OCI-LY1 (cell line): ENCODE measurements at regions not wholly inside any gene's neighbourhood (a gene's known extent, or its start where the extent isn't known, plus 50 kb on each side); places are given as distances from the start of the nearest gene placed in this dataset.

Experiments used
- H2AFZ ChIP-seq: fragments of 200-600 bp; sonication (generic), shearing (Covaris generic); 2 replicates; pipeline ENCODE4 v1.6.0; 2014; ENCODE audit warnings: antibody characterized with exemption, mild to moderate bottlenecking, low read length
- H3F3A ChIP-seq: fragments of 200-600 bp; sonication (generic), shearing (Covaris generic); 2 replicates; pipeline ENCODE4 v1.6.0; 2014; ENCODE audit warnings: mild to moderate bottlenecking, antibody characterized with exemption, low read length, moderate library complexity; ENCODE audit not compliant: insufficient read depth
- H3K27ac ChIP-seq: fragments of 200-600 bp; sonication (generic); 2 replicates; pipeline ENCODE4 v1.5.1; 2014; ENCODE audit warnings: low read length, mixed run types, mild to moderate bottlenecking, low read depth; ENCODE audit not compliant: poor library complexity, severe bottlenecking
- H3K27me3 ChIP-seq: fragments of 200-600 bp; sonication (generic); 2 replicates; pipeline ENCODE4 v1.6.0; 2014; ENCODE audit warnings: antibody characterized with exemption, mild to moderate bottlenecking, low read length, moderate library complexity; ENCODE audit not compliant: insufficient read depth
- H3K36me3 ChIP-seq: fragments of 200-600 bp; sonication (generic); 2 replicates; pipeline ENCODE4 v1.6.1; 2014; ENCODE audit warnings: mild to moderate bottlenecking, antibody characterized with exemption, low read length, moderate library complexity, mixed read lengths; ENCODE audit not compliant: insufficient read depth
- H3K4me1 ChIP-seq: fragments of 200-600 bp; sonication (generic); 2 replicates; pipeline ENCODE4 v1.5.1; 2014; ENCODE audit warnings: mild to moderate bottlenecking, low read length, moderate library complexity; ENCODE audit not compliant: insufficient read depth, severe bottlenecking
- H3K4me2 ChIP-seq: fragments of 200-600 bp; sonication (generic), shearing (Covaris generic); 2 replicates; pipeline ENCODE4 v1.6.1; 2014; ENCODE audit warnings: low read length
- H3K4me3 ChIP-seq: fragments of 200-600 bp; sonication (generic); 2 replicates; pipeline ENCODE4 v1.5.1; 2014; ENCODE audit warnings: low read length, low read depth, mild to moderate bottlenecking, mixed read lengths; ENCODE audit not compliant: poor library complexity, severe bottlenecking
- H3K79me2 ChIP-seq: fragments of 200-600 bp; shearing (Covaris generic); 2 replicates; pipeline ENCODE4 v1.6.1; 2016; ENCODE audit warnings: mixed run types, low read length, mixed read lengths; ENCODE audit not compliant: insufficient read depth
- H3K9ac ChIP-seq: fragments of 200-600 bp; sonication (generic), shearing (Covaris generic); 2 replicates; pipeline ENCODE4 v1.6.1; 2014; ENCODE audit warnings: mild to moderate bottlenecking, low read length, mixed read lengths
- H3K9me2 ChIP-seq: fragments of 200-600 bp; sonication (generic), shearing (Covaris generic); 2 replicates; pipeline ENCODE4 v1.6.1; 2014; ENCODE audit warnings: low read depth, mild to moderate bottlenecking, low read length, mixed read lengths
- H3K9me3 ChIP-seq: fragments of 200-600 bp; shearing (Covaris generic); 2 replicates; pipeline ENCODE4 v1.6.1; 2014; ENCODE audit warnings: low read length, mixed read lengths
- H4K20me1 ChIP-seq: fragments of 200-600 bp; sonication (generic), shearing (Covaris generic); 2 replicates; pipeline ENCODE4 v1.6.0; 2016; ENCODE audit warnings: mild to moderate bottlenecking, low read length; ENCODE audit not compliant: insufficient read depth
- EZH2 ChIP-seq: fragments of 200-600 bp; sonication (generic), shearing (Covaris generic); IDR thresholded peaks from 2 replicates; pipeline ENCODE4 v1.8.0; 2017; ENCODE audit warnings: borderline replicate concordance, mixed run types, mild to moderate bottlenecking, antibody characterized with exemption, low read length, moderate library complexity, mixed read lengths
- TF ChIP-seq, protein P1 (sequence below): fragments of 200-600 bp; sonication (generic), shearing (Covaris generic); IDR thresholded peaks from 2 replicates; pipeline ENCODE4 v1.5.1; 2017; ENCODE audit warnings: mild to moderate bottlenecking, antibody characterized with exemption, low read length, moderate library complexity, mixed read lengths

DNA sequence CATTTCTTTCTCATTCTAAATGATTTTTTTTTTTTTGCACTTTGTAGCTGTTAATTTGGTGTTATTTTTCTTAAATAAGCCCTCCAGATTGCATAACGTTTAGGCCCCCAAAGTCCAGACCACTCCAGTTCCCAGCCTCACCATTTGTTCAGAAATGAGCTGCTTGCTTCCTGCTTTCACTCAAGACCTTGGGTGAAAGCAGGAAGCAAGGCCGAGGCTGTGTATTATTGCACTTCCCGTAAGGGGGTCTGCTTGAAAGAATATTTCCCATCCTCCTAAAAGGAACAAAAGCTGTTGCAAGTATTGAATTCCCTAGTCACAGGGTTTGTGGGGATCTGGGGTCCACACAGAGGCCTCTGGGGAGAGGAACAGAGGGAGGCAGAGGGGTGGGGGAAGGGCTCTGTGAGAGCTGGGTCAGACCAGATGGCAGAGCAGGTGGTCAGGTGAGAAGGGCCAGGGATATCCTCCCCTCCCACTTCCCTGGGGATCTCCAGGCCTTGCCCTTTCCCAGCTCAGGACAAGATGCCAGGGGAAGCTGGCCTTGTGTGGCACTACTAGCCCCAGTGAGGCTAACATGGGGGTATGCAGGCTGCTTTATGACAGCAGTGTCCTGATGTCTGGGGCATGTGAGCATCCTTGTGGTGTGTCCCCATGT is 51.6 kb upstream of the MYEOV start:
- peaks cover 3% of the 10 kb centered on the region; the same call in 1 of the 2 replicates for H3K27me3 ChIP-seq
- no peak overlapping the region for H2AFZ ChIP-seq
- H3K4me3 ChIP-seq, result no peak overlapping the region
- no peaks in the 10 kb centered on the region for H3K9me3 ChIP-seq
- no peaks in the 10 kb centered on the region for H3K79me2 ChIP-seq
- H3K9ac ChIP-seq, result no peak overlapping the region
- no peaks in the 10 kb centered on the region for H3K4me1 ChIP-seq
- no peak overlapping the region for H3K27ac ChIP-seq
- H3K36me3 ChIP-seq, result no peaks in the 10 kb centered on the region
- no peaks in the 10 kb centered on the region for H3K9me2 ChIP-seq
- no peaks in the 10 kb centered on the region for H3F3A ChIP-seq
- no peak overlapping the region for H3K4me2 ChIP-seq
- no peaks in the 10 kb centered on the region for H4K20me1 ChIP-seq
- TF ChIP-seq, protein P1, sequence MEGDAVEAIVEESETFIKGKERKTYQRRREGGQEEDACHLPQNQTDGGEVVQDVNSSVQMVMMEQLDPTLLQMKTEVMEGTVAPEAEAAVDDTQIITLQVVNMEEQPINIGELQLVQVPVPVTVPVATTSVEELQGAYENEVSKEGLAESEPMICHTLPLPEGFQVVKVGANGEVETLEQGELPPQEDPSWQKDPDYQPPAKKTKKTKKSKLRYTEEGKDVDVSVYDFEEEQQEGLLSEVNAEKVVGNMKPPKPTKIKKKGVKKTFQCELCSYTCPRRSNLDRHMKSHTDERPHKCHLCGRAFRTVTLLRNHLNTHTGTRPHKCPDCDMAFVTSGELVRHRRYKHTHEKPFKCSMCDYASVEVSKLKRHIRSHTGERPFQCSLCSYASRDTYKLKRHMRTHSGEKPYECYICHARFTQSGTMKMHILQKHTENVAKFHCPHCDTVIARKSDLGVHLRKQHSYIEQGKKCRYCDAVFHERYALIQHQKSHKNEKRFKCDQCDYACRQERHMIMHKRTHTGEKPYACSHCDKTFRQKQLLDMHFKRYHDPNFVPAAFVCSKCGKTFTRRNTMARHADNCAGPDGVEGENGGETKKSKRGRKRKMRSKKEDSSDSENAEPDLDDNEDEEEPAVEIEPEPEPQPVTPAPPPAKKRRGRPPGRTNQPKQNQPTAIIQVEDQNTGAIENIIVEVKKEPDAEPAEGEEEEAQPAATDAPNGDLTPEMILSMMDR, result no peak
- TF ChIP-seq EZH2, result no peak

DNA sequence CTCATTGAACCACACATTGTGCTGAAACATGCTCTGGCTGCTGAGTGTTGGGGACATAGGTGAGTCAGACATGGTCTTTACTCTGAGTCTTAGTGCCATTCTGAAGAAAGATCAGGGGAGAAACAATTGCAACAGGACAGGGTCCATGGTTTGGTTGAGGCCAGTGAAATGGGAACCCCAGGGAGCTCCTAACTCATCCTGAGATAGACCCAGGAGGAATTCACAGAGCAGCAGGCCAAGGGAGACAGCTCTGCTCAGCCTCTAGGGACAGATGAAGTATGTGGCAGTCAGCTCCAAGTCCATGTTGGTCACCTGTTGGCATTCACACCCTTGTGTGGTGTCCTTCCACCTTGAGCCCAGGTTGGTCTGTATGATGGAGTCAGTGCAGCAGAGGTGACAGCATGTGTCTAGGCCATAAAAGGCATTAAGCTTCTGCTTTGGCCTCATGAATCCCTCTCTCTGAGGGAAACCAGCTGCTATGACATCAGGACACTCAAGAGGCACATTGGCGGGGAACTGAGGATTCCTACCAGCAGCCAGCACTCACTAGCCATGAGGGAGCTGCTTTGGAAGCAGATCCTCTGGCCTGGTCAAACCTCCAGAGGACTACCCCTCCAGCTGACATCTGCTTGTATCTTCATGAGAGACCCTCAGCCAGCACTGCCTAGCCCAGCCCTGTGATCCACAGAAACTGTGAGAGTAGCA is 50.3 kb upstream of the MYEOV start:
- Histone ChIP-seq H3K4me2 (no peak overlapping the region), H3K27ac (no peak overlapping the region), H4K20me1 (no peaks in the 10 kb centered on the region), H3K36me3 (no peaks in the 10 kb centered on the region), H3K27me3 (peaks cover 3% of the 10 kb centered on the region; the same call in 1 of the 2 replicates), H3K9me2 (no peaks in the 10 kb centered on the region), H3K9me3 (no peaks in the 10 kb centered on the region), H2AFZ (no peak overlapping the region), H3F3A (no peaks in the 10 kb centered on the region), H3K79me2 (no peaks in the 10 kb centered on the region), H3K4me1 (no peaks in the 10 kb centered on the region), H3K9ac (no peak overlapping the region), H3K4me3 (no peak overlapping the region)
- TF ChIP-seq, protein P1, result no peak
- TF ChIP-seq EZH2, result no peak
